ENCODE measurements at regions not wholly inside any gene's neighbourhood (a gene's known extent, or its start where the extent isn't known, plus 50 kb on each side); places are given as distances from the start of the nearest gene placed in this dataset.

DNA sequence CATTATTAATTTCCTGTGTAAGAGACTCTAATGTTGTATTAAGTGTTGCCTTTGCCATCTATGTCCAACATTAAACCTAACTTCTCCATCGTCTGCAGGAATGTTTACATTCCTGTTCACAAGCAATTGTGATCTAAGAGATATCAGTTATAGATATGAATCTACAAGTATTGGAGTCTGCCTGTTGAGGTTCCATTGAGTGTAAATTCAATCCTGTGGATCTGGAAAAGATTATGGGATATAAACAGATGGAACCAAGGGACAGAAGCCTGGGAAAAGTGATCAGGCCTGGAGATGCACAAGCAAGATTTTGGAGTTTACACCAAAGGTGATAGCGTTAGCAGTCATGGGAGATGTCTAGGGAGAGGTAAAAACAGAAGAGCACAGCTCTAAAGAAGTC, 135.5 kb downstream of the LSMEM1 start:
- H3K36me3 ChIP-seq (ENCODE audit: control insufficient read depth, insufficient read depth, low read length), result no peaks in the 10 kb centered on the region
- TF ChIP-seq EZH2 (IDR thresholded peaks at IDR 0.05; ENCODE audit: low read length, missing control alignments), result no peak
- TF ChIP-seq, protein P1, sequence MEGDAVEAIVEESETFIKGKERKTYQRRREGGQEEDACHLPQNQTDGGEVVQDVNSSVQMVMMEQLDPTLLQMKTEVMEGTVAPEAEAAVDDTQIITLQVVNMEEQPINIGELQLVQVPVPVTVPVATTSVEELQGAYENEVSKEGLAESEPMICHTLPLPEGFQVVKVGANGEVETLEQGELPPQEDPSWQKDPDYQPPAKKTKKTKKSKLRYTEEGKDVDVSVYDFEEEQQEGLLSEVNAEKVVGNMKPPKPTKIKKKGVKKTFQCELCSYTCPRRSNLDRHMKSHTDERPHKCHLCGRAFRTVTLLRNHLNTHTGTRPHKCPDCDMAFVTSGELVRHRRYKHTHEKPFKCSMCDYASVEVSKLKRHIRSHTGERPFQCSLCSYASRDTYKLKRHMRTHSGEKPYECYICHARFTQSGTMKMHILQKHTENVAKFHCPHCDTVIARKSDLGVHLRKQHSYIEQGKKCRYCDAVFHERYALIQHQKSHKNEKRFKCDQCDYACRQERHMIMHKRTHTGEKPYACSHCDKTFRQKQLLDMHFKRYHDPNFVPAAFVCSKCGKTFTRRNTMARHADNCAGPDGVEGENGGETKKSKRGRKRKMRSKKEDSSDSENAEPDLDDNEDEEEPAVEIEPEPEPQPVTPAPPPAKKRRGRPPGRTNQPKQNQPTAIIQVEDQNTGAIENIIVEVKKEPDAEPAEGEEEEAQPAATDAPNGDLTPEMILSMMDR (conservative IDR thresholded peaks at IDR 0.05 in 1 of 2, IDR thresholded peaks at IDR 0.05 in 1 of 2; ENCODE audit: low read depth in 1 of 2, low read length in 2 of 2), result no peak
- no peaks in the 10 kb centered on the region for H3K9me3 ChIP-seq (ENCODE audit: control insufficient read depth, insufficient read depth, low read depth, low read length)
- H3K4me3 ChIP-seq (replicated peaks in 1 of 4; ENCODE audit: control extremely low read depth in 1 of 4, insufficient read depth in 1 of 4, low read depth in 3 of 4, low read length in 4 of 4), result no peak overlapping the region
- no peak overlapping the region for H3K9ac ChIP-seq (ENCODE audit: insufficient read depth, low read length)
- DNase-seq (ENCODE audit: low read depth in 2 of 2), result no peak
- H3K4me2 ChIP-seq (ENCODE audit: extremely low read depth, insufficient read depth, low read length), result no peak overlapping the region
- H3K4me1 ChIP-seq (ENCODE audit: control insufficient read depth, extremely low read depth, insufficient read depth, low read length), result no peaks in the 10 kb centered on the region
- H3K27ac ChIP-seq (ENCODE audit: insufficient read depth, low read length), result no peak overlapping the region
- H4K20me1 ChIP-seq (ENCODE audit: control insufficient read depth, extremely low read depth, insufficient read depth, low read length), result no peaks in the 10 kb centered on the region
- H2AFZ ChIP-seq (ENCODE audit: low read length), result no peak overlapping the region
- no peaks in the 10 kb centered on the region for H3K27me3 ChIP-seq (ENCODE audit: control insufficient read depth, insufficient read depth, low read length)
- no peaks in the 10 kb centered on the region for H3K79me2 ChIP-seq (ENCODE audit: control insufficient read depth, insufficient read depth, low read length)

DNA sequence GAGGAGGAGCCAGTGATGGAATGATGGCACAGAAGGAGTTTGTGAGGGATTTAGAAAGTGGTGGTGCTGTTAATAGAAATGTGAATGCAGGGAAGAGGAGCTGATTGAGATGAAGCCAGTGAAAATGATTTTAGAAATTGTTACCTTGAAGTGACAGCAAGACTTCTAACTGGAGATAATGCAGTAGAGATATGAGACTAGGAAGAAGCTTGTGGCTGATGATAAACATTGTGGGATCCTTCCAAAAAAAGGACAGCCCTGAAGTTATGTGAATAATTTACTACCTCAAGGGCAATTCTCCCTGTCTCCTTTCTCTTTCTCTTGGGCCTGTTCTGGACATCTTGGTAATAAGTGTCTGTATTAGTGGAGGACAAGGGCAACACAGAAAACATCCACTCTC, 138.6 kb downstream of the LSMEM1 start:
- no peak for DNase-seq (ENCODE audit: low read depth in 2 of 2)
- no peak overlapping the region for H3K4me3 ChIP-seq (replicated peaks in 1 of 4; ENCODE audit: control extremely low read depth in 1 of 4, insufficient read depth in 1 of 4, low read depth in 3 of 4, low read length in 4 of 4)
- no peak overlapping the region for H3K4me2 ChIP-seq (ENCODE audit: extremely low read depth, insufficient read depth, low read length)
- H3K4me1 ChIP-seq (ENCODE audit: control insufficient read depth, extremely low read depth, insufficient read depth, low read length), result no peaks in the 10 kb centered on the region
- H4K20me1 ChIP-seq (ENCODE audit: control insufficient read depth, extremely low read depth, insufficient read depth, low read length), result no peaks in the 10 kb centered on the region
- no peaks in the 10 kb centered on the region for H3K79me2 ChIP-seq (ENCODE audit: control insufficient read depth, insufficient read depth, low read length)
- no peaks in the 10 kb centered on the region for H3K9me3 ChIP-seq (ENCODE audit: control insufficient read depth, insufficient read depth, low read depth, low read length)
- no peak overlapping the region for H2AFZ ChIP-seq (ENCODE audit: low read length)
- no peak for TF ChIP-seq EZH2 (IDR thresholded peaks at IDR 0.05; ENCODE audit: low read length, missing control alignments)
- TF ChIP-seq, protein P1 (conservative IDR thresholded peaks at IDR 0.05 in 1 of 2, IDR thresholded peaks at IDR 0.05 in 1 of 2; ENCODE audit: low read depth in 1 of 2, low read length in 2 of 2), result no peak
- no peaks in the 10 kb centered on the region for H3K36me3 ChIP-seq (ENCODE audit: control insufficient read depth, insufficient read depth, low read length)
- H3K27me3 ChIP-seq (ENCODE audit: control insufficient read depth, insufficient read depth, low read length), result no peaks in the 10 kb centered on the region
- H3K9ac ChIP-seq (ENCODE audit: insufficient read depth, low read length), result no peak overlapping the region
- no peak overlapping the region for H3K27ac ChIP-seq (ENCODE audit: insufficient read depth, low read length)

DNA sequence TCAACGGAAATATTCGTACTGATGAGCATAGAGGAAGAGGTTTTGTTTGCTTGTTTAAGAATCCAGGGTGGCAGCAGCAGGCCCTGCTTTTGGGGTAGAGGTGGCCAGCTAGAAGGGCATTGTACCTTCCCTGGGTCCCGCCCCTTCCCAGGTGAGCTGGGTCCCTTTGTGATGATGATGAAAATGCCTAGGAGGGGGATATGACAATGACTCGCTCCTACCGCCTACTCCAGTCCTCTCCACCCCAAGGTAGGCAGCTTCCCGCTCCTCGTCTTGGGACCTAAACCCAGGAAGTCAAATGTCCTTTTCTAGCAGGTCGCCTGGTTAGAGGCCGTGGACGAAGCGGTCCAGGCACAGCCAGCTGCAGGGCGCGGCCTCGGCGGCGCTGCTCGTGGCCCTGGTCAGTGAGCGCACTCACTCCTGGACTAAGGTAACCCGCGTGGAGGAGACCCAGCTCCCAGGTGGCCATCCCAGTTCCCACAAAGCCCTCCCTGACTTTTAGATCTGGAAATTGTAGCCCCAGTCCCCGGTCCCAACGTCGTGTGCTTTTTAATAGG, 141.4 kb downstream of the LSMEM1 start:
- no peak overlapping the region for H3K9ac ChIP-seq (ENCODE audit: insufficient read depth, low read length)
- H3K4me3 ChIP-seq (replicated peaks in 1 of 4; ENCODE audit: control extremely low read depth in 1 of 4, insufficient read depth in 1 of 4, low read depth in 3 of 4, low read length in 4 of 4), result no peak overlapping the region
- no peak for DNase-seq (ENCODE audit: low read depth in 2 of 2)
- no peak overlapping the region for H2AFZ ChIP-seq (ENCODE audit: low read length)
- TF ChIP-seq, protein P1 (conservative IDR thresholded peaks at IDR 0.05 in 1 of 2, IDR thresholded peaks at IDR 0.05 in 1 of 2; ENCODE audit: low read depth in 1 of 2, low read length in 2 of 2), result no peak
- no peak for TF ChIP-seq EZH2 (IDR thresholded peaks at IDR 0.05; ENCODE audit: low read length, missing control alignments)
- H3K27ac ChIP-seq (ENCODE audit: insufficient read depth, low read length), result no peak overlapping the region
- no peaks in the 10 kb centered on the region for H3K9me3 ChIP-seq (ENCODE audit: control insufficient read depth, insufficient read depth, low read depth, low read length)
- no peaks in the 10 kb centered on the region for H3K36me3 ChIP-seq (ENCODE audit: control insufficient read depth, insufficient read depth, low read length)
- H3K4me1 ChIP-seq (ENCODE audit: control insufficient read depth, extremely low read depth, insufficient read depth, low read length), result no peaks in the 10 kb centered on the region
- no peaks in the 10 kb centered on the region for H3K27me3 ChIP-seq (ENCODE audit: control insufficient read depth, insufficient read depth, low read length)
- H3K79me2 ChIP-seq (ENCODE audit: control insufficient read depth, insufficient read depth, low read length), result no peaks in the 10 kb centered on the region
- no peak overlapping the region for H3K4me2 ChIP-seq (ENCODE audit: extremely low read depth, insufficient read depth, low read length)
- no peaks in the 10 kb centered on the region for H4K20me1 ChIP-seq (ENCODE audit: control insufficient read depth, extremely low read depth, insufficient read depth, low read length)

All from fibroblast of lung (primary cell).